Stimulated activated CD8-positive, alpha-beta memory T cell treated with anti-CD3 and anti-CD28 coated beads, Interleukin-2, amount 100 ng/mL, for 1 hour (primary cell): ENCODE measurements at regions not wholly inside any gene's neighbourhood (a gene's known extent, or its start where the extent isn't known, plus 50 kb on each side); places are given as distances from the start of the nearest gene placed in this dataset.

Source experiments
- DNase-seq, 2 donors: peaks; one replicate each; pipeline ENCODE4 v3.0.0-alpha.2; 2020; ENCODE audit warnings: low read depth in 2 of 2

GRCh38 chr11:80371931-80372330, 931.1 kb upstream of the TENM4 start:
- no peak for DNase-seq

GRCh38 chr11:80365980-80366379, 925.1 kb upstream of the TENM4 start:
- no peak for DNase-seq

- no peak for DNase-seq
Observed at GRCh38 chr11:80365076-80365725, 924.4 kb upstream of the TENM4 start.

- no peak for DNase-seq
Observed at GRCh38 chr11:80362563-80363340, 921.9 kb upstream of the TENM4 start.

GRCh38 chr11:80355251-80355650, 914.4 kb upstream of the TENM4 start:
- no peak for DNase-seq

GRCh38 chr11:80350541-80350940, 909.7 kb upstream of the TENM4 start:
- DNase-seq, result no peak

- DNase-seq, result no peak
Observed at GRCh38 chr11:80349997-80350396, 909.2 kb upstream of the TENM4 start.

GRCh38 chr11:80346353-80347059, 905.7 kb upstream of the TENM4 start:
- no peak for DNase-seq

GRCh38 chr11:80343436-80343835, 902.6 kb upstream of the TENM4 start:
- no peak for DNase-seq

- DNase-seq, result no peak
Observed at GRCh38 chr11:80338231-80338630, 897.4 kb upstream of the TENM4 start.

- no peak for DNase-seq
Observed at GRCh38 chr11:80331694-80332093, 890.9 kb upstream of the TENM4 start.

- DNase-seq, result no peak
Observed at GRCh38 chr11:80330264-80330663, 889.4 kb upstream of the TENM4 start.

GRCh38 chr11:80328774-80329173, 887.9 kb upstream of the TENM4 start:
- DNase-seq, result no peak

GRCh38 chr11:80327956-80328614, 887.3 kb upstream of the TENM4 start:
- no peak for DNase-seq

- no peak for DNase-seq
Observed at GRCh38 chr11:80321786-80322185, 881.0 kb upstream of the TENM4 start.

GRCh38 chr11:80320765-80321164, 879.9 kb upstream of the TENM4 start:
- no peak for DNase-seq

- no peak for DNase-seq
Observed at GRCh38 chr11:80320226-80320625, 879.4 kb upstream of the TENM4 start.

GRCh38 chr11:80317612-80318011, 876.8 kb upstream of the TENM4 start:
- DNase-seq, result no peak

GRCh38 chr11:80315200-80315599, 874.4 kb upstream of the TENM4 start:
- DNase-seq, result no peak

GRCh38 chr11:80309301-80309700, 868.5 kb upstream of the TENM4 start:
- no peak for DNase-seq

GRCh38 chr11:80307676-80308075, 866.8 kb upstream of the TENM4 start:
- no peak for DNase-seq
